Activated T-cell treated with anti-CD3 and anti-CD28 coated beads, Interleukin-2, amount 50 U/mL, for 48 hours (primary cell): ENCODE measurements at regions not wholly inside any gene's neighbourhood (a gene's known extent, or its start where the extent isn't known, plus 50 kb on each side); places are given as distances from the start of the nearest gene placed in this dataset.

Experiments
- DNase-seq, 2 experiments: peaks; one replicate each; pipeline ENCODE4 v3.0.0-alpha.2; 2020

DNA sequence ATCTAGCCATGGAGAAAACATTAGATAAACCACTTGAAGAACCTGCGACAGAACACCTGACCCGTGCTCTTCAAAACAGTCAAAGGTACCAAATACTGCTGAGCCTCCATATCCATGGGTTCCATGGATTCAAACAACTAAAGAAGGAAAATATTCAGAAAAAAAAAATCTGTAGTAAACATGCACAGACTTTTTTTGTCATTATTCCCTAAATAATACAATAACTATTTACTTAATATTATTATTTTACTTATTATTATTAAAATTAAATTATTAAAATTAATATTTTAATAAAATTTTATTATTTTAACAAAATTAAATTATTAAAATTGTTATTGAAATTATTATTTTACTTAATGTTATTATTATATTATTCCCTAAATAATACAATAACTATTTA is 101.0 kb upstream of the PDE1C start:
- no peak for DNase-seq

DNA sequence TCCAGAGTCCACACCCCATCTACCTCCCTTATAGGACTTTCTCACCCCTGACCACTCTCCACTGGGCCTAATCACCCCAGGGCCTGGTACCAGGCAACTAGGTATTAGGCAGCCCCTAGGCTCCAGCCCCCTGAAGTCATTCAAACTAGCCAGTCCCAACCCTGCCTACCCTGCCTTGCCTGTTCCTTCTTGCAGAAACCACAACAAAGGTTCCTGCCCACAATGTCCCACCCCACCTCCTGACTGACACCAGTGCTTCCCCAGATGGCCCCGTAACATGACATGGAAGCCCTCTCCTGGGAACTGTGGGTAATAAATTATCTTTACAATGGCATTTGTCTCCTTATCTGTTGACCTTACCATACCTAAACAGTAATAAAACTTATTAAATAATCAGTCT is 100.6 kb upstream of the PDE1C start:
- no peak for DNase-seq

- DNase-seq, result no peak
These were observed 99.0 kb upstream of the PDE1C start for GRCh38 chr7:32169228-32169627.

DNA sequence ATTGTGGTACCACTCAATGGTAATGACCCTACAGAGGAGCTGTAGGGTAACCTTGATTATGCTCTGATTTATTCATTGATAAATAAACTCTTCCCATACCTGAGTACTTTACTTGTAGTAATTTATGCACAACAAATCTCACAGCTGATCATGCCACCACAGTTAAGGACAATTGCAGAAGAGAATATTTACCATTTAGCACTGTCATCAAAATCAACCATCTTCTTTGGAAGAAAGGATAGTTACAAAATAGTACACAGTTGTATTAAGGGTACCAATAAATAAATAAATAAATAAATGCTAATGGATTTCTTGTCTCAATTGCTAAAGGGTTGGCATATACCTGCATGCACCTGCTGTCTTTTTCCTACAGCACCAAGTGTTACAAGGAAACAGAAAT is 97.6 kb upstream of the PDE1C start:
- no peak for DNase-seq

DNA sequence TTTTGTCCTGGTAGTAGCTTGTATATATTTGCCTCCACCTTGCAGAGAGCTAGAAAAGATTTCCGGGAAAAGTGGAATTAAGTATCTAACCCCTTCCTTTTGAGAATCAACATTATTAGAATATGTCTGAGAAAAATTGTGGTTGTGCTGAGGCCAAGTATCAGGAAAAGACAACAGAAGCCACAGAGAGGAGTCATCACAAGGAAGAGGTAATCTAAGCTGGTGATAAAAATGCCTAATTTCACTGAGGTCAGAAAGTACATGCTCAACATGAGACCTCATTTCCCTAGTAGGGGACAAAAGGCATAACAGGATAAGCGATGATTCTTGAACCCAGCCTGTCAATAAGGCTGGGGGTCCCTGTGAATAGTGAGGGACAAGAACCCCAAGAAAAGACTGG is 97.0 kb upstream of the PDE1C start:
- no peak for DNase-seq

DNA sequence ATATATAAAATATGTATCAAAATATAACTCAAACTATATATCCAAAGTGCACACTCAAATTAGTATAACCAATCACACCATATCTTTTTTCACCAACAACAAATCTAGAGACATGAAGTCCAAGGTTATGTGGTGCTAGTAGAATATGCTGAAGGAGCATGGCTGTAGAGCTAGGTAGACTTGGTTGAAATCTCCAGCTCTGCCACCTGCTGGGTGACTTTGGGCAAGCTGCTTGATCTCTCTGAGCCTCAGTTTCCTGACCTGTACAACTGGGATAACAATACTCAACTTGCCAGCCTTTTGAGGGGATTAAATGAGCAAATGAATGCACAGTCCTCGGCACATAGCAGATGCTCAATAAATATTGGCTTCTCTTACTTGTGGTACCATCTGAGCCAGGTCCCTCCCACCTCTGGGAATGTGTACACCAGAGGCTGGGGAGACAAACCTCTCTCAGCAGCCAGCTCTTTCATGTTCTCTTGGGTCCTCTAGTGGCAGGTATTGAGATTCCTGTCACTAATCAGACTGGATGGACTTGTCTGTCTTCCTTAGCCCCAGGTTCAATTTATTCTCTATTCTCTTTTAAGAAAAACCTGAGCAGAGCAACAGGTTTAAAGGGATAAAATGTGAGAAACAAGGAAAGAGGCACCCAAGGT is 94.3 kb upstream of the PDE1C start:
- DNase-seq, result no peak

DNA sequence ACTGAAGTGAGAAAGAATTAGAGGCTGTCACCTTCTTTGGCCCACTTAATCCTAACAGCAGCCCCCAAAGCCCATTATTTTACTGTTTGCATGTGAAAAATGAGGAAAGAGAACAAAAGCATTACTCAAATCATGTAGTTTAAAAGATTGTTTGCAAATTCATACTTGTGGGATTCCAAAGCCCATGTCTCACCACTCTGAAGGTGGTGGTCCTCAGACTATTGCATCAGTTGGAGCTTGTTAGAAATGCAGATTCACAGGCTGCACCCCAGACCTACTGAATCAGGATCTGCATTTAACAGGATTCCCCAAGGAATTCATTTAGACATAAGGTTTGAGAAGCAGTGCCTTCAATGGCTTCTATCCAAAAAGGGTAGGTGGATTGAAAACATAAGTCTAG is 93.7 kb upstream of the PDE1C start:
- DNase-seq, result no peak

- DNase-seq, result no peak
These were observed 93.1 kb upstream of the PDE1C start for GRCh38 chr7:32163141-32163806.

DNA sequence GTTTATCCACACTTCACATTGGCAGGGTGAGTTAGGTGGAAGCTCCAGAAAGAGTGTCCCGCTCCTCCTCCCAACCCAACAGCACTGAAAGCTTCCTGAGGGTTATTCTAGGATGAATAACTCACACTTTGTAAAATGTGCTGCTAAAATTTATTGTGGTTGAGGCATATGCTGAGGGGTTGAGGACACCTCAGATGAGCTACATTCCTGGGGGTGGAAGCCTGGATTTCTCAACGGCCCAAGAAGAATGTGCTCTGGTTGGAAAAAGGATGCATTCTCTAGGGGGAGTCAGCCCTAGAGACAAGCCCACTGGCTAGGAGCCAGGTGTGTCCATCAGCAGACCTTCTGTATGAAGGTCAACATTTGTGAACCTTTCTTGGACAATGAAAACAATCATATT is 91.5 kb upstream of the PDE1C start:
- no peak for DNase-seq

DNA sequence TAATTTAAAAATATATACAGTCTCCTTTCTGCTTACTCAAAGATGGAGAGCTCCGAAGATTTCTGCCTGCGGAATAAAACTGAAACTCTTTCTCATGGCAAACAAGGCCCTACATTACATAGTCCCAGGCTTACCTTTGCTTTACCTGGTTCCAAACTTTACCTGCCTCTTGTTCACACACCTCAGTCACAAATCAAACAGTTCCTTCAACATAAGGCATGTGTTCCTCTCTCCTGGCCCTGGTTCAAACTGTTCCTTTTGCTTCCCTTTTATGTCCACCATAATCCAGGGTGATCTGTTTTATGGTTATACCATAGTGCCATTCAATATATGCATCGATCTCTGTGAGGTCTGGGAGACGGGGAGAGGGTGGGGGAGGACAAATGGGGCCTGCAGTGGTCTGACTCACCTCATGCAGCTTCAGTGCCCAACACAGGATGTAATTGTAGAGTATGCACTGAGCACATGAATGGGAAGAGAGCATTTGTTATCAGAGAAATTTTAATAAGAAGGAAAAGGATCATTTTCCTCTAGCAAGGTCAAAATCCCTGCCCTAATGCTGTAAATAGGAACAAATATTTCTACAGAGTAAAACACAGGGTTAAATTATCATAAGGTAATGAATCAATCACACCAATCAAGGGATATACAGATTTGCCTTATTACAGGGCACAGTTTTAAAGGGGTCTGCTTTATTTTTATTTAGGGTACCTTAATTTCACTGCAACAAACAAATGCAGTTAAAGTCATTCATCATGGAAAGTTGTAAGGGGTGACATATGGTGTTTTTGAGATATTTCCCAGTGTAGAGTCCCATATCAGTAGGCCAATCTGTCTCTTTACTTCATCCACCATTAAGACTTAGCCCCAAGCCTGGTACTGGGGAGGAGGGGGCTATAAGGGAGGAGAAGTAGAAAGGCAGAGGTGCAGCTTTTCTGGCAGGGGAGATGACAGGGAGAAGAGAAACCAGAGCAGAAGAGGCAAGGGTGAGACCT is 88.8 kb upstream of the PDE1C start:
- no peak for DNase-seq

- no peak for DNase-seq
These were observed 87.9 kb upstream of the PDE1C start for GRCh38 chr7:32158076-32158475.

- no peak for DNase-seq
These were observed 85.5 kb upstream of the PDE1C start for GRCh38 chr7:32155712-32156111.

GRCh38 chr7:32154797-32155196 is 84.6 kb upstream of the PDE1C start:
- DNase-seq, result no peak

DNA sequence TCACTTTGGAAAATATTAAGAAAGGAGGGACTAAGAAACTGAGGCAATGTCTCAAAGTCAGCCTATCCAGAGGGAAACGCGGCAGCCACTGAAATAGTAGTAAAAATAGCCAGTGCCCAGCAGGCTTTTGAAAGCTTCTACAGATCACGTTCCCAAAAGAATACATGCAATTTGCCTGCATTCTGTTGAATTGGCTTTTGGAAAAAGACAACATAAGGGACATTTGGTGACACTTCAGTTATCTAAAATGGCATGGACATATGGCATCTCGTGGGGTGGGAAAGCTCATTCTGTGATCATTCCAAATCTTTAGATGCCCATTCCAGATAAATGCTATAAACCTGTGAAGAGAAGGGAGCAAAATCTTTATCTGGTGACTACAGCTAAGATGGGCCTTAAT is 82.8 kb upstream of the PDE1C start:
- DNase-seq, result no peak

GRCh38 chr7:32152576-32152975 is 82.4 kb upstream of the PDE1C start:
- no peak for DNase-seq

DNA sequence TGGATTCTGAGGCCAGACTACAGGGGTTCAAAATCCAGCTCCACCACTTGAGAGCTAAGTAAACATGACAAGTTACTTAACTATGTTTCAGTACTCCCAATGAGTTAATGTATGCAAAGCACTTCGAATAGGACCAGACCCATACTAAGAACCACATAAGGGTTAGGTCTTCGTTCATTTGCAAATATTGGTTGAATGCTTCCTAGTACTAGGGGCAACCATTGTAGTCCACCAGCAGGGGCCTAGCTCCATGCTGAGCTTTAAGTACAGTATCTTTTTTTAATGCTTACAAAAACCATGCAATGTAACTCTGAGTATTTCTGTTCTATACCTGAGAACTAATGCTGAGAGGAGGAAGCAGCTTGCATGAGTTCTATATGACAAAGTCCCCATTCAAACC is 80.4 kb upstream of the PDE1C start:
- no peak for DNase-seq

DNA sequence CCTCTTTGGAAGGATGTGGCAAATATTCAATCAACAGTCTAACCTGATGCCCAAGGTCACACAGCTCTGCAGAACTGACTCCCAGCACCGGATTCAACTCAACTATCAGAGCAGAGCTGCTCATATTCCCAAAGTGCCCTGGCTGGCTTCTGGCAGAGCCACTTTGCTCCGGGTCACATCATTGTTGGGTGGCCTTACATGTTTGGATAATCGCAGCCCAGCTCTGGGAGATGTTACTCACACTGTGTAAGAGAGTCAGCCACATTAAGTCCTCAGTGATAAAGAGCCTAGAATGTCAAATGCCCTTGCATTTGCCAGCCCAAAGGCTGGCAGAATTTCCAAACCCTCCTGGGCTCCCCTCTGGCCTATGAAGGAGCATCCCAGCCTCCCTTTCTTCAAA is 79.8 kb upstream of the PDE1C start:
- no peak for DNase-seq

GRCh38 chr7:32147546-32148268 is 77.5 kb upstream of the PDE1C start:
- DNase-seq, result no peak

DNA sequence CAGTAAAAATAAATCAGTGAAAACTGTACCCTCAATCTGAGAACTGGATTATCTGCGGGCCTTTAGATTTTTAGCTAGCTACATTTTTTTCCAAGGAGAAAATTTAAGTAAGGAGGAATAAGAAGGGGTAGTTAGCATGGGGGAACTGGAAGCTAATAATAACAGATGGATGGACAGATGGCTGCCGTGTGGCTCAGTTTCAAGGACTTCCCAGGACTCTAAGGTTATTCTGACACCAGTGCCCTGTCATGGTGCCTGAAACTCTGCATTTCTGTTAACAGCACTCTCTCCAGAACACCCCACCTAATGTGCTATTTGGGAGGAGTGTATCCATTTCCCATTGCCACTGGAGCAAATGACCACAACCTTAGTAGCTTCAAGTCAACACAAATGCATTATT is 75.7 kb upstream of the PDE1C start:
- no peak for DNase-seq

GRCh38 chr7:32144676-32145075 is 74.5 kb upstream of the PDE1C start:
- DNase-seq, result no peak

- DNase-seq, result no peak
These were observed 73.1 kb upstream of the PDE1C start for GRCh38 chr7:32143301-32143700.

- DNase-seq, result no peak
These were observed 72.4 kb upstream of the PDE1C start for GRCh38 chr7:32142649-32143048.
